SK-N-SH (cell line): ENCODE measurements at regions not wholly inside any gene's neighbourhood (a gene's known extent, or its start where the extent isn't known, plus 50 kb on each side); places are given as distances from the start of the nearest gene placed in this dataset.

Experiments
- CTCF ChIA-PET: fragments of 300-600, 350-600 bp; formaldehyde crosslinking; extraction: SDS; loops from one replicate; lab custom pipeline; 2021; lab: Yijun Ruan, JAX
- POLR2A ChIA-PET: fragments of 350-600 bp; sonication (Branson Sonifier 250); formaldehyde crosslinking; extraction: SDS; loops from one replicate; lab custom pipeline; 2020; ENCODE audit warnings: antibody characterized with exemption, inconsistent platforms; lab: Yijun Ruan, JAX
- DNase-seq: peaks from one replicate; pipeline ENCODE4 v3.0.0; 2012
- H2AFZ ChIP-seq: fragments of 200-600 bp; sonication (generic); 2 replicates; pipeline ENCODE4 v1.8.1; 2016; ENCODE audit warnings: antibody characterized with exemption, mild to moderate bottlenecking, low read depth
- H3F3A ChIP-seq: fragments of 200-600 bp; sonication (generic); replicated peaks from 2 replicates; pipeline ENCODE3; 2016; ENCODE audit warnings: antibody characterized with exemption, mild to moderate bottlenecking; ENCODE audit not compliant: insufficient read depth
- H3K27ac ChIP-seq, 2 experiments: fragments of 200-500 bp in 1 of 2; fragments of 200-600 bp in 1 of 2; sonication (Bioruptor generic) in 1 of 2; sonication (generic), shearing (Covaris generic) in 1 of 2; 2 replicates each; pipeline versions ENCODE4 v1.5.1 to v1.6.1; 2014 to 2016; ENCODE audit warnings: low read depth in 2 of 2, inconsistent platforms in 1 of 2, low read length in 1 of 2, mild to moderate bottlenecking in 1 of 2, mixed read lengths in 1 of 2
- H3K27me3 ChIP-seq: fragments of 200-600 bp; sonication (generic), shearing (Covaris generic); 2 replicates; pipeline ENCODE4 v1.6.1; 2016; ENCODE audit warnings: mixed run types; ENCODE audit not compliant: insufficient read depth
- H3K36me3 ChIP-seq, 2 experiments: fragments of 200-500 bp in 1 of 2; fragments of 200-600 bp in 1 of 2; sonication (Bioruptor generic) in 1 of 2; sonication (generic) in 1 of 2; replicated peaks in 1 of 2; 2 replicates each; pipeline versions ENCODE3 to v1.5.1; 2014 to 2016; ENCODE audit warnings: low read length in 1 of 2, mild to moderate bottlenecking in 1 of 2; ENCODE audit not compliant: insufficient read depth in 2 of 2, control insufficient read depth in 1 of 2
- H3K4me1 ChIP-seq, 2 experiments: fragments of 200-500 bp in 1 of 2; fragments of 200-600 bp in 1 of 2; sonication (Bioruptor generic) in 1 of 2; sonication (generic), shearing (Covaris generic) in 1 of 2; 2 replicates each; pipeline versions ENCODE4 v1.5.1 to v1.6.1; 2014 to 2016; ENCODE audit warnings: low read depth in 1 of 2, low read length in 1 of 2, mixed run types in 1 of 2; ENCODE audit not compliant: insufficient read depth in 2 of 2, control insufficient read depth in 1 of 2
- H3K4me2 ChIP-seq: fragments of 200-600 bp; sonication (generic), shearing (Covaris generic); 2 replicates; pipeline ENCODE4 v1.6.1; 2017; ENCODE audit warnings: mixed run types
- H3K4me3 ChIP-seq, 2 experiments: fragments of 200-500 bp in 1 of 2; fragments of 200-600 bp in 1 of 2; sonication (Bioruptor generic) in 1 of 2; sonication (generic), shearing (Covaris generic) in 1 of 2; 2 replicates each; pipeline versions ENCODE4 v1.5.1 to v1.8.1; 2014 to 2016; ENCODE audit warnings: low read depth in 2 of 2, inconsistent platforms in 1 of 2, low read length in 1 of 2, mild to moderate bottlenecking in 1 of 2, mixed read lengths in 1 of 2, moderate library complexity in 1 of 2
- H3K79me2 ChIP-seq: fragments of 200-600 bp; sonication (generic); 2 replicates; pipeline ENCODE4 v1.8.1; 2017; ENCODE audit warnings: mild to moderate bottlenecking; ENCODE audit not compliant: insufficient read depth
- H3K9ac ChIP-seq: fragments of 200-600 bp; sonication (generic); 2 replicates; pipeline ENCODE4 v1.6.1; 2017; ENCODE audit warnings: mixed run types
- H3K9me2 ChIP-seq: fragments of 200-600 bp; sonication (generic); 2 replicates; pipeline ENCODE4 v1.6.1; 2017; ENCODE audit warnings: mixed run types
- H3K9me3 ChIP-seq: fragments of 200-600 bp; sonication (generic); 2 replicates; pipeline ENCODE4 v1.6.1; 2017; ENCODE audit warnings: mixed run types, mild to moderate bottlenecking, moderate library complexity
- H4K20me1 ChIP-seq: fragments of 200-600 bp; sonication (generic); 2 replicates; pipeline ENCODE4 v1.6.1; 2017; ENCODE audit warnings: mild to moderate bottlenecking, mixed run types; ENCODE audit not compliant: insufficient read depth
- CTCF ChIP-seq: fragments of 200-600 bp; sonication (generic); IDR thresholded peaks from 2 replicates; pipeline ENCODE4 v1.6.1; 2017; ENCODE audit warnings: antibody characterized with exemption, mild to moderate bottlenecking, moderate library complexity
- ELF1 ChIP-seq: IDR thresholded peaks from 2 replicates; pipeline ENCODE4 v1.4.0; 2012
- GATA2 ChIP-seq: sonication (generic); formaldehyde crosslinking; IDR thresholded peaks from 2 replicates; pipeline ENCODE4 v1.5.0; 2020; ENCODE audit warnings: mild to moderate bottlenecking, missing genetic modification reagents
- IRF3 ChIP-seq: fragments of 150-350 bp; IDR thresholded peaks from 2 replicates; pipeline ENCODE4 v1.6.1; 2016; ENCODE audit warnings: mild to moderate bottlenecking, low read depth, low read length
- MEF2A ChIP-seq: IDR thresholded peaks from 2 replicates; pipeline ENCODE4 v1.4.0; 2012; ENCODE audit warnings: low read depth, borderline replicate concordance
- MXI1 ChIP-seq: IDR thresholded peaks from 2 replicates; pipeline ENCODE4 v1.6.1; 2012; ENCODE audit warnings: mild to moderate bottlenecking, low read depth, low read length, improper control_type of control experiment
- POLR2AphosphoS5 ChIP-seq: IDR thresholded peaks from 2 replicates; pipeline ENCODE4 v1.6.1; 2012; ENCODE audit warnings: low read depth, low read length
- RAD21 ChIP-seq: IDR thresholded peaks from 2 replicates; pipeline ENCODE4 v1.6.1; 2012; ENCODE audit warnings: mild to moderate bottlenecking, low read length
- RXRA ChIP-seq: IDR thresholded peaks from 2 replicates; pipeline ENCODE4 v1.4.0; 2012; ENCODE audit warnings: low read depth, mild to moderate bottlenecking, borderline replicate concordance
- SMC3 ChIP-seq: IDR thresholded peaks from 2 replicates; pipeline ENCODE4 v1.6.1; 2012; ENCODE audit warnings: low read depth, low read length, improper control_type of control experiment
- TAF1 ChIP-seq: IDR thresholded peaks from 2 replicates; pipeline ENCODE4 v1.6.1; 2012; ENCODE audit warnings: low read depth, mild to moderate bottlenecking, low read length, moderate library complexity, borderline replicate concordance
- TEAD4 ChIP-seq: IDR thresholded peaks from 2 replicates; pipeline ENCODE4 v1.4.0; 2012; ENCODE audit warnings: mild to moderate bottlenecking, borderline replicate concordance; ENCODE audit not compliant: insufficient read depth
- USF2 ChIP-seq: fragments of 150-350 bp; IDR thresholded peaks from 2 replicates; pipeline ENCODE4 v1.6.1; 2017; ENCODE audit warnings: antibody characterized with exemption, low read length, low read depth, borderline replicate concordance
- ZBTB33 ChIP-seq: IDR thresholded peaks from 2 replicates; pipeline ENCODE4 v1.4.0; 2012; ENCODE audit warnings: low read depth, borderline replicate concordance
- WGBS: methylation state at CpG from one replicate; pipeline ENCODE4 v1.1.6; 2017; ENCODE audit warnings: low lambda C conversion rate; 5-methylcytosine and 5-hydroxymethylcytosine counted together

- TF ChIP-seq CTCF (no peak), IRF3 (no peak), POLR2AphosphoS5 (no peak), MXI1 (no peak), TEAD4 (no peak), ZBTB33 (no peak), TAF1 (no peak), ELF1 (no peak), SMC3 (no peak), RAD21 (no peak), MEF2A (no peak), RXRA (no peak), GATA2 (no peak)
Measured at GRCh38 chr9:13589034-13589737, 309.7 kb upstream of the MPDZ start (continued).

GRCh38 chr9:13588151-13589033 is 308.9 kb upstream of the MPDZ start:
- no peaks in the 10 kb centered on the region for H3K4me1 ChIP-seq
- no peak overlapping the region for H3K4me2 ChIP-seq
- no peaks in the 10 kb centered on the region for H3F3A ChIP-seq
- H3K27ac ChIP-seq, result no peak overlapping the region
- H3K9me2 ChIP-seq, result no peaks in the 10 kb centered on the region
- no peak overlapping the region for H3K9ac ChIP-seq
- H3K4me3 ChIP-seq, result no peak overlapping the region
- no peaks in the 10 kb centered on the region for H3K9me3 ChIP-seq
- no peak for DNase-seq
- CTCF ChIA-PET, result no interaction called here
- 55% methylated on average over 6 of the region's 6 CpGs for WGBS
- H2AFZ ChIP-seq, result no peak overlapping the region
- no peak for TF ChIP-seq POLR2AphosphoS5
- no peak for TF ChIP-seq GATA2
- no peak for TF ChIP-seq SMC3
- TF ChIP-seq TEAD4, result no peak
- no peak for TF ChIP-seq USF2
- TF ChIP-seq, all 33 proteins: peak for 0
- Histone ChIP-seq H4K20me1 (no peaks in the 10 kb centered on the region), H3K36me3 (no peaks in the 10 kb centered on the region), H3K27me3 (no peaks in the 10 kb centered on the region), H3K79me2 (no peaks in the 10 kb centered on the region)
- POLR2A ChIA-PET, result no interaction called here
